NCI-H1930 (cell line): ENCODE measurements at regions not wholly inside any gene's neighbourhood (a gene's known extent, or its start where the extent isn't known, plus 50 kb on each side); places are given as distances from the start of the nearest gene placed in this dataset.
"Not testable (repeated sequence)": the region's sequence is repeated elsewhere in the genome, so short reads cannot be mapped to it uniquely, and the experiment has no call there.

Source experiments
- DNase-seq, 2 experiments: peaks; one replicate each; lab custom pipeline; 2025; lab: John Stamatoyannopoulos, UW

- no peak for DNase-seq
Observed at GRCh38 chr19:28632371-28633080, 580.4 kb downstream of the UQCRFS1 start.

- DNase-seq, result no peak
Observed at GRCh38 chr19:28631961-28632360, 581.0 kb downstream of the UQCRFS1 start.

- no peak for DNase-seq
Observed at GRCh38 chr19:28627669-28628068, 585.3 kb downstream of the UQCRFS1 start.

GRCh38 chr19:28626407-28626806 is 586.5 kb downstream of the UQCRFS1 start:
- DNase-seq, result not testable (repeated sequence)

- DNase-seq, result no peak
Observed at GRCh38 chr19:28619816-28620429, 593.0 kb downstream of the UQCRFS1 start.

GRCh38 chr19:28618504-28618903 is 594.4 kb downstream of the UQCRFS1 start:
- DNase-seq, result no peak

GRCh38 chr19:28615966-28616365 is 597.0 kb downstream of the UQCRFS1 start:
- no peak for DNase-seq

GRCh38 chr19:28615546-28615916 is 597.4 kb downstream of the UQCRFS1 start:
- no peak for DNase-seq

GRCh38 chr19:28614634-28615545 is 598.1 kb downstream of the UQCRFS1 start:
- DNase-seq, result no peak

- no peak for DNase-seq
Observed at GRCh38 chr19:28612275-28612769, 600.6 kb downstream of the UQCRFS1 start.

GRCh38 chr19:28611227-28611914 is 601.6 kb downstream of the UQCRFS1 start:
- not testable (repeated sequence) for DNase-seq

GRCh38 chr19:28610731-28611130 is 602.2 kb downstream of the UQCRFS1 start:
- DNase-seq, result no peak

- DNase-seq, result no peak
Observed at GRCh38 chr19:28609944-28610343, 603.0 kb downstream of the UQCRFS1 start.

GRCh38 chr19:28609091-28609755 is 603.7 kb downstream of the UQCRFS1 start:
- DNase-seq, result no peak

- DNase-seq, result no peak
Observed at GRCh38 chr19:28608292-28608691, 604.7 kb downstream of the UQCRFS1 start.

- DNase-seq, result no peak
Observed at GRCh38 chr19:28607066-28607583, 605.8 kb downstream of the UQCRFS1 start.

- DNase-seq, result no peak
Observed at GRCh38 chr19:28606269-28607032, 606.5 kb downstream of the UQCRFS1 start.

GRCh38 chr19:28605501-28606268 is 607.3 kb downstream of the UQCRFS1 start:
- no peak for DNase-seq

- no peak for DNase-seq
Observed at GRCh38 chr19:28603453-28603852, 609.5 kb downstream of the UQCRFS1 start.
